PC-3 (cell line): ENCODE measurements at regions not wholly inside any gene's neighbourhood (a gene's known extent, or its start where the extent isn't known, plus 50 kb on each side); places are given as distances from the start of the nearest gene placed in this dataset.
A peak's percentile ranks its signal among the peaks of the same experiment; 100 is the strongest.

Experiments used
- ATAC-seq: fragments of 200-7000 bp; cut with Tn5 transposase; 2 replicates; pipeline ENCODE4 v1.9.1; 2020; ENCODE audit warnings: mild to moderate bottlenecking, moderate library complexity
- BruUV-seq: library from RNA; stranded (reverse); fragments of 400-500 nt; replicated peaks from 2 replicates; lab custom pipeline; 2021; lab: Mats Ljungman, UMichigan
- CTCF ChIA-PET: fragments of 300-600 bp; sonication (Branson Sonifier 250); formaldehyde crosslinking; loops from one replicate; lab custom pipeline; 2022; ENCODE audit warnings: antibody characterized with exemption; lab: Charles Lee
- POLR2A ChIA-PET: fragments of 300-600 bp; sonication (Branson Sonifier 250); formaldehyde crosslinking; loops from one replicate; lab custom pipeline; 2022; ENCODE audit warnings: antibody characterized with exemption; ENCODE audit not compliant: unreplicated experiment; lab: Charles Lee
- DNase-seq: peaks from one replicate; pipeline ENCODE4 v3.0.0-alpha.2; 2015
- H2AFZ ChIP-seq: fragments of 300-600 bp; sonication (generic); 2 replicates; pipeline ENCODE4 v1.6.0; 2016; ENCODE audit warnings: antibody characterized with exemption, low read length
- H3F3A ChIP-seq: fragments of 300-600 bp; sonication (generic); one replicate; pipeline ENCODE4 v1.6.0; 2017; ENCODE audit warnings: antibody characterized with exemption, low read length, control low read depth, mild to moderate bottlenecking; ENCODE audit not compliant: unreplicated experiment
- H3K27ac ChIP-seq: fragments of 300-600 bp; sonication (generic); 2 replicates; pipeline ENCODE4 v1.5.1; 2016; ENCODE audit warnings: mild to moderate bottlenecking, low read length
- H3K27me3 ChIP-seq: fragments of 300-600 bp; sonication (generic); 2 replicates; pipeline ENCODE4 v1.6.1; 2016; ENCODE audit warnings: low read length, mixed read lengths
- H3K36me3 ChIP-seq: fragments of 300-600 bp; sonication (generic); 2 replicates; pipeline ENCODE4 v1.6.1; 2016; ENCODE audit warnings: low read depth, mixed run types, low read length, mixed read lengths
- H3K4me1 ChIP-seq: fragments of 300-600 bp; sonication (generic); 2 replicates; pipeline ENCODE4 v1.5.1; 2016; ENCODE audit warnings: low read length; ENCODE audit not compliant: insufficient read depth
- H3K4me2 ChIP-seq: fragments of 300-600 bp; sonication (generic); 2 replicates; pipeline ENCODE4 v1.6.0; 2016; ENCODE audit warnings: low read length
- H3K4me3 ChIP-seq: fragments of 300-600 bp; sonication (generic); 2 replicates; pipeline ENCODE4 v1.5.1; 2016; ENCODE audit warnings: mild to moderate bottlenecking, low read length, mixed read lengths
- H3K79me2 ChIP-seq: fragments of 300-600 bp; sonication (generic); 2 replicates; pipeline ENCODE4 v1.6.1; 2017; ENCODE audit warnings: low read length, mixed read lengths
- H3K9ac ChIP-seq: fragments of 300-600 bp; sonication (generic); 2 replicates; pipeline ENCODE4 v1.6.0; 2016; ENCODE audit warnings: mild to moderate bottlenecking, low read length
- H3K9me2 ChIP-seq: fragments of 300-600 bp; sonication (generic); replicated peaks from 2 replicates; pipeline ENCODE4 v1.6.1; 2016; ENCODE audit warnings: mixed run types, low read length, mixed read lengths
- H3K9me3 ChIP-seq: fragments of 300-600 bp; sonication (generic); 2 replicates; pipeline ENCODE4 v1.6.1; 2016; ENCODE audit warnings: low read length, mixed read lengths
- H4K20me1 ChIP-seq: fragments of 300-600 bp; sonication (generic); 2 replicates; pipeline ENCODE4 v1.6.1; 2016; ENCODE audit warnings: low read length, mixed read lengths
- CTCF ChIP-seq: fragments of 300-600 bp; sonication (generic); conservative IDR thresholded peaks from 2 replicates; pipeline ENCODE4 v1.5.1; 2017; ENCODE audit warnings: antibody characterized with exemption, low read depth, mild to moderate bottlenecking, low read length
- EZH2 ChIP-seq: fragments of 300-600 bp; sonication (generic); IDR thresholded peaks from one replicate; pipeline ENCODE4 v1.6.1; 2017; ENCODE audit warnings: antibody characterized with exemption, mild to moderate bottlenecking, low read length; ENCODE audit not compliant: unreplicated experiment
- EZH2phosphoT487 ChIP-seq: fragments of 300-600 bp; sonication (generic); IDR thresholded peaks from 2 replicates; pipeline ENCODE4 v1.6.1; 2018; ENCODE audit warnings: mild to moderate bottlenecking, antibody characterized with exemption, low read length, borderline replicate concordance
- intact Hi-C: fragments of 100-400 bp; cut with micrococcal nuclease; formaldehyde crosslinking; loops from 2 replicates; pipeline ENCODE4 v1.9.0; 2023

GRCh38 chr4:147423229-147423628 is 57.7 kb upstream of the EDNRA start:
- TF ChIP-seq EZH2 (no peak), EZH2phosphoT487 (no peak), CTCF (no peak)
- no peaks in the 10 kb centered on the region for H4K20me1 ChIP-seq
- H3K27me3 ChIP-seq: no peaks in the 10 kb centered on the region
- no peak overlapping the region for H2AFZ ChIP-seq
- CTCF ChIA-PET: no interaction called here
- no peak overlapping the region for H3K4me2 ChIP-seq
- no peaks in the 10 kb centered on the region for H3K36me3 ChIP-seq
- no peaks in the 10 kb centered on the region for H3K79me2 ChIP-seq
- H3K4me3 ChIP-seq: no peak overlapping the region
- H3K27ac ChIP-seq: no peak overlapping the region
- POLR2A ChIA-PET: no interaction called here
- intact Hi-C loops: no loop called here
- peaks cover 4% of the 10 kb centered on the region for H3K4me1 ChIP-seq
- H3K9ac ChIP-seq: no peak overlapping the region
- ATAC-seq: no peak
- H3K9me3 ChIP-seq: no peaks in the 10 kb centered on the region
- H3K9me2 ChIP-seq: no peaks in the 10 kb centered on the region
- no peaks in the 10 kb centered on the region for H3F3A ChIP-seq
- BruUV-seq: no TSS peak
- DNase-seq: no peak

GRCh38 chr4:147425019-147425418 is 55.9 kb upstream of the EDNRA start:
- Histone ChIP-seq H3K27me3 (no peaks in the 10 kb centered on the region), H2AFZ (no peak overlapping the region), H3K9ac (no peak overlapping the region), H3K36me3 (no peaks in the 10 kb centered on the region), H3K9me2 (no peaks in the 10 kb centered on the region), H3K79me2 (no peaks in the 10 kb centered on the region), H4K20me1 (no peaks in the 10 kb centered on the region), H3F3A (no peaks in the 10 kb centered on the region), H3K4me1 (peaks cover 13% of the 10 kb centered on the region), H3K4me2 (no peak overlapping the region), H3K27ac (no peak overlapping the region), H3K4me3 (no peak overlapping the region), H3K9me3 (no peaks in the 10 kb centered on the region)
- TF ChIP-seq EZH2phosphoT487 (no peak), EZH2 (no peak), CTCF (no peak)
- ChIA-PET POLR2A (no interaction called here), CTCF (no interaction called here)
- BruUV-seq: no TSS peak
- no peak for ATAC-seq
- DNase-seq: peak; percentile 8
- intact Hi-C loops: no loop called here

GRCh38 chr4:147428583-147428982 is 52.3 kb upstream of the EDNRA start:
- H3K9me2 ChIP-seq: no peaks in the 10 kb centered on the region
- H4K20me1 ChIP-seq: no peaks in the 10 kb centered on the region
- no peak overlapping the region for H2AFZ ChIP-seq
- ChIA-PET POLR2A (no interaction called here), CTCF (no interaction called here)
- no peaks in the 10 kb centered on the region for H3K9me3 ChIP-seq
- TF ChIP-seq EZH2phosphoT487 (no peak), CTCF (no peak), EZH2 (no peak)
- BruUV-seq: no TSS peak
- no peaks in the 10 kb centered on the region for H3K79me2 ChIP-seq
- H3K4me2 ChIP-seq: peak overlapping the region; percentile 59; the same call in 1 of the 2 replicates
- peak overlapping the region; percentile 58 for H3K27ac ChIP-seq
- H3K4me3 ChIP-seq: no peak overlapping the region
- DNase-seq (peak; percentile 68), ATAC-seq (peak; percentile 96)
- no peaks in the 10 kb centered on the region for H3K36me3 ChIP-seq
- no peaks in the 10 kb centered on the region for H3K27me3 ChIP-seq
- peaks cover 13% of the 10 kb centered on the region for H3K4me1 ChIP-seq
- no peak overlapping the region for H3K9ac ChIP-seq
- intact Hi-C loops: loop anchor here (2.0 kb wide), 1 partner anchor 58 kb away; no protein-coding TSS in a partner anchor
- H3F3A ChIP-seq: no peaks in the 10 kb centered on the region
